Stimulated activated CD8-positive, alpha-beta memory T cell treated with anti-CD3 and anti-CD28 coated beads, Interleukin-12 subunit alpha, Interleukin-12 subunit beta, amount 100 ng/mL, for 24 hours (primary cell): ENCODE measurements at regions not wholly inside any gene's neighbourhood (a gene's known extent, or its start where the extent isn't known, plus 50 kb on each side); places are given as distances from the start of the nearest gene placed in this dataset.

Experiments used
- DNase-seq: peaks from one replicate; pipeline ENCODE4 v3.0.0-alpha.2; 2020; ENCODE audit errors: extremely low read depth

- DNase-seq: no peak
Measured at GRCh38 chr10:78706726-78707540, 361.8 kb upstream of the ZMIZ1 start.

- DNase-seq: no peak
Measured at GRCh38 chr10:78707745-78708144, 361.0 kb upstream of the ZMIZ1 start.

GRCh38 chr10:78712147-78712546 lies 356.6 kb upstream of the ZMIZ1 start:
- DNase-seq: no peak

- no peak for DNase-seq
Measured at GRCh38 chr10:78713659-78714058, 355.1 kb upstream of the ZMIZ1 start.

DNA sequence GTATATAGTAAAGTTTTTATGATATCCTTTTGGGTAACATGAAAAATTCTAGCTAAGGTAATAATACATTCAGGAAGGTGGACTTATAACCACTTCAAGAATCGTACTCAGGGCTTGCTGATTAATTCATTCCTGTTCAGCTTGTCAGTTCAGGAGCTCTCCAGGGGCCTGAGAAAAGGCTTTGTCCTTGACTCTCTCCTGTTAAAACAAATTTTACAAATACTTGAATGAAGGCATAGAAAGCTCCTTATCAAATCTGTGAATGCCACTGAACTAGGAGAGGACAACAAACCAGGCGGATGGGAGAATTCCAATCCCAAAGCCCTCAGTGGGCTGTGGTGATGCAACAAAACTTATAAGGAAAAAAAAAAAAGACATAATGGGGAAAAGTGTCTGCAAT lies 354.5 kb upstream of the ZMIZ1 start:
- DNase-seq: no peak

- no peak for DNase-seq
Measured at GRCh38 chr10:78715435-78715834, 353.3 kb upstream of the ZMIZ1 start.

DNA sequence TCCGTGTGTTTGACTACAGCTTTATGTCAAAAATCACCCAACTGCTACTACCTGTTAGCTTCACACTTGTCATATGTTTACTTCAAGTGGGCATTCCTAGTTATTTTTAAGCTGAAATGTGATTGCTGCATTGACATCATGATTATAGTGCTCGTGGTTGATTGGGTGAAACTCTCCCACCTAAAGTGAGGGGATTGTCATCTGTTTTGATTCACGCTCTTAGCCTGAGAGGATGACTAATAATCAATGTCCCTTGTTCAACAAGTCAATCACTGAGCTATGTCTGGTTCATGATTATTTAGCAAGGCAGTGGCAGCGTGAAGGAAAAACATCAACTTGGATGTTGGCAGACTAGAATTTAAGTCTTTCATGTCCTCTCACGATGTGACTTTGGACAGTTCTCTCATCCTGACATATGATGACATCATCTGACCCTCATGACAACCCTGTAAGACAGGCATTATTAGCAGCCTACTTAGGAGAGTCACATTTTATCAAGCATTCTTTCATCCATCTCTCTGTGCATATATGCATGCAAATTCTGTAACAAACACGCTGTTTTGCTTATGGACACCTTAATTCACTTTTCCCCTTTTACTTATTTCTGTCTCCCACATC lies 352.6 kb upstream of the ZMIZ1 start:
- no peak for DNase-seq

- DNase-seq: no peak
Measured at GRCh38 chr10:78717200-78717599, 351.6 kb upstream of the ZMIZ1 start.

DNA sequence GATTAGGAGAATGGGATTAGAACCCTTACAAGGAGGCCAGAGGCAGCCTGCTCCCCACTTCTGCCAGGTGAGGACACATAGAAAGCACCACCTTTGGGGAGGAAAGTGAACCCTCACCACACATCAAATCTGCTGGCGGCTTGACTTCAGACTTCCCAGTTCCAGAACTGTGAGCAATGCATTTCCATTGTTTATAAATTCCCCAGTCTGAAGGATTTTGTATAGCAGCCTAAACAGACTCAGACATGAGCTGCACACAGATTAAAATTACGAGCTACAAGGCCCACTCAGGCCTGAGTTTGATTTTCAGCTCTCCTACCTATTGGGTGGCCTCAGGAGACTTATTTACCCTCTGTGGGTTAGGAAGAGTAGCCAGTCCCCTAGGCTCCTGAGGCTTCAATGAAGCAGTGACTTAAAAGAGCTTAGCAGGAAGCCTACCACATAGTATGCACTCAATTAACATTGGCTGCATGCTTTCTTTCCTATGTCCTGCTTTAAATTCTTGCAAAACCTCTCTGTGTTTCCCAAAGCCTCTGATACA lies 350.7 kb upstream of the ZMIZ1 start:
- no peak for DNase-seq

DNA sequence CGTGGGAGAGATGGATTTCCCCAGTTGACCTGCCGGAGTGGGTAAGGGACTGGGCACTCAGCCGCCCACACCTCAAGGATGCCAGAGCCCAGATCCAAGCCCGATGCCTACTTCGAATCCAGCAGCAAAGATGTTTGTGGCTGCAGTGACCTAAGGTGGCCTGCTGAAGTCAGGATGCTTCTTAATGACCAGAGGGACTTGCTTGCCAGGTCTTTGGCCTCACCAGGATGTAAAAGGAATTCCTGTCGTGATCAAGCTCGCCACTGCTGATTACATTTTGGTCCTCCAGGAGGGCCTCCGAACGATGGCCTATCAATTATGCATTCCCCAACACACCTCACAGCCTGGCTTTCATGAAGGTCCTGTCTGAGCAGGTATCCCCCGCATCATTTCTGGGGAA lies 349.5 kb upstream of the ZMIZ1 start:
- DNase-seq: no peak

DNA sequence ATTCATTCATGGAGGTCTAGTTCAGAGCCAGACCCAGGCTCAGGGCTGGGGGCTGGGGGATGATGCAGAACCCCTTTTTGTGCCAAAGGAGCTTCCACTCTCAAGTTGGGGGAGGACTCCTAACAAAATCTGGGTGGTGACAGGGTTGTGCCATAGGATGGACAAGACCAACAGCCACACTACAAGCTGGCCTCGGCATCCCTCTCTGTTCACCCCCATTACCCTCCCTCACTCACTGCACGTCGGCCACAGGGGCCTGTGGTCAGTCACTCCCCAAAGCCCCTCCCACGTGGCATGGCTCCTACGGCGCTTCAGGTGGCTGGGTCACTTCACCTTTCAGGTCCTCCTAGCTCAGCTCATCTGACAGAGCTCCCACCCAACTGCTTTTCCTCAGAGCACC lies 348.7 kb upstream of the ZMIZ1 start:
- DNase-seq: no peak

DNA sequence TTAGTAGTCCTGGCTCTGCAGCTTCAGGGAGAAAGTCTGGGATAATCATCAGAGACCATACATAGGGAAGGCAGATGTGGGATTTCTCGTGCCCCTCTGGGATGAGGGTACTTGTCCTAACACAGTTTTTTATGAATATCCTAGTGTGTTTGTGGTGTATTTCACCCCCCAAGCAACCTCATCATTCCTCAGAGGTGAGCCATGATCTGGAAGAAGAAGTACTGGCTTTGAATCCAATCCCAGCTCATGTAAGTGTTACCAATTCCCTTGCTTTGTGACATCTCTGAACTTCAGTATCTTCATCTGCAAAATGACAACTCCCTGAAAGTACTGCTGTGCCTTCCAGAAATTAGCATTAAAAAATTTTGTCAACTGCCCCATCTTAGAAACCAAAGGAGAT lies 347.5 kb upstream of the ZMIZ1 start:
- no peak for DNase-seq

GRCh38 chr10:78724846-78725245 lies 343.9 kb upstream of the ZMIZ1 start:
- DNase-seq: no peak

- DNase-seq: no peak
Measured at GRCh38 chr10:78726171-78726570, 342.6 kb upstream of the ZMIZ1 start.

- no peak for DNase-seq
Measured at GRCh38 chr10:78727251-78727650, 341.5 kb upstream of the ZMIZ1 start.

GRCh38 chr10:78727728-78728127 lies 341.0 kb upstream of the ZMIZ1 start:
- no peak for DNase-seq

GRCh38 chr10:78728176-78728575 lies 340.6 kb upstream of the ZMIZ1 start:
- no peak for DNase-seq

- no peak for DNase-seq
Measured at GRCh38 chr10:78729366-78729765, 339.4 kb upstream of the ZMIZ1 start.

GRCh38 chr10:78729800-78730199 lies 339.0 kb upstream of the ZMIZ1 start:
- DNase-seq: no peak

DNA sequence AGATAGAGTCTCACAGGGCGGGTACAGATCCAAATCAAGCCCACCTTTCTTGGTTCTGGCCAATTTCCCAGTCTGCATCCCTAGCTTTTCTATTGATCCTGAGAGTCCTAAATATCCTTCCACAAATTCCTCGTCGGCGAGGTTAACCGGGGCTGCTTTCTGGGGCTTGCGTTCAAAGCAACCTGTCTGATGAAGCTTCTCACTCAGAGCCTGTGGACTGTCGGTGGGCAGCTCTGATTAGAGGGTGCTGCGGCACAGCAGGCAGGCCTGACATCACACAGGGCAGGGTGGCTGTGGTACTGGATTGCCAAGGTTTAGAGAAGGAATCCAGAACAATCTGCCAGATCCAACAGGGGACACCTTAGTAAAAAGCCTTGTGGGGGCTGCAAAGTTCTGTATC lies 338.0 kb upstream of the ZMIZ1 start:
- DNase-seq: no peak

- no peak for DNase-seq
Measured at GRCh38 chr10:78731675-78732074, 337.1 kb upstream of the ZMIZ1 start.

DNA sequence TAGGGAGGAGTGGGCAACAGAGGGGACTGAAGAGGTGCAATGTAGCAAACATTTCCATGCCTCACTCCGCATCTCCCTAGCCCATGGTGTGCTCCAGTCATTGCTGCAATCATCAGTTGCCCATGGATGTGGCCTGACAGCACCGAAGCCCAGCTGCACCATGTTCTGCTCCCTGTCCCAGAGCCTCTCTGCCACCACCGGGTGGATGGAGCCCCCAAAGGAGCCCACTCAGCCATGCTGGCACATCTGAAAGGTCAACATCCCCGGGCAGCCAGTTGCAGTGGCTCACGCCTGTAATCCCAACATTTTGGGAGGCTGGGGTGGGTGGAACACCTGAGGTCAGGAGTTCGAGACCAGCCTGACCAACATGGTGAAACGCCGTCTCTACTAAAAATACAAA lies 336.4 kb upstream of the ZMIZ1 start:
- no peak for DNase-seq

- DNase-seq: no peak
Measured at GRCh38 chr10:78736926-78737630, 331.7 kb upstream of the ZMIZ1 start.
